ENCODE measurements at regions not wholly inside any gene's neighbourhood (a gene's known extent, or its start where the extent isn't known, plus 50 kb on each side); places are given as distances from the start of the nearest gene placed in this dataset.
A peak's percentile ranks its signal among the peaks of the same experiment; 100 is the strongest.

DNA sequence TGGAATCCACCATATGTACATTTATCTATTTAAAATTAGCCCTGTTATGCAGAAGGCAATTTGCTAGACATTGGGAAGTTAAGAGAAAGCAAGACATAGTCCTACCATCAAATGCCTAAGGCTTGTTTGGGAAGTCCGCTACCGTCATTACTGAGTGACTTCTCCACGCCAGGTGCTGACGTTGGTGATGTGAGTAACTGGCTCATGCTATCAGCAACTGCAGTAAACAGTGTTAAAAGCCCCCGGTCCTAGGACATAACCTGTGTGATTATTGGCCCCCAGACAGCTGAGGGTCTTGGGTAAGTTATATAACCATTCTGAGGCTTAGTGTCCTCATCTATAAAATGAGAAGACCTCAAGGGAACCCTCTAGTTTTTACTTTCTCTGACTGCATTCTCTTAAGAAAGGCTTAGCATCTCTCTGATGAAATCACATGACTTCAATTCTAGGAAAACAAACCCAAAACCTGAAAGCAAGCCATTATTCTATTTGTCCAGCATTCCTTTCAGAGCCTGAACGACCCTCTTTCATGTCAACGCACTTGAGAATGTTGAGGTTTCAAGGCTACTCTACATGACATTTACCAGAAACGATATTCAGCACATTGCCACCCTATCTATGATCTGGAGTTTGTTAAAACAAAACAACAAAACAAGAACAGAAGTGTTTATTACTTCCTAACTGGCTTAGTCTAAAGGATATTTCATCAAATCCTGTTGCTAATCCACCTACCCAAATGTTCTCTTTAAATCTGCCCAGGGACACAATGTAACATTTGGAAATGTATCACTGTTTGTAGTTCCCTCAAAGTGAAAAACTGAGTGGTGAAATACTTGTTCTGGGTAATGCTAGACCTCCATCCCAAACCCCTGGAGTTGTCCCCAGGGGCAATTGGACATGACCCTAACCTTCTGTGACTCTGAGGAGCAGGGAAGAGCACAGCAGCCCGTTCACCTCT lies 133.8 kb downstream of the BTBD3 start:
- no peak for TF ChIP-seq POLR2A (IDR thresholded peaks at IDR 0.05)
- no peak for TF ChIP-seq CTCF (IDR thresholded peaks at IDR 0.05)
- ATAC-seq, result peak; percentile 60
- 76 to 78% methylated on average over 9 of the region's 9 CpGs for WGBS, 2 donors
- Histone ChIP-seq H3K27me3 (no peaks in the 10 kb centered on the region), H3K36me3 (replicated peaks in 1 of 2; ENCODE audit: insufficient read depth in 1 of 2, low read depth in 2 of 2) (no peaks in the 10 kb centered on the region), H3K27ac (no peak overlapping the region), H3K9me3 (no peaks in the 10 kb centered on the region), H3K4me3 (no peak overlapping the region), H3K4me1 (no peaks in the 10 kb centered on the region)
- DNase-seq, result no peak
- intact Hi-C loops (cut with DNase I), result no loop called here

DNA sequence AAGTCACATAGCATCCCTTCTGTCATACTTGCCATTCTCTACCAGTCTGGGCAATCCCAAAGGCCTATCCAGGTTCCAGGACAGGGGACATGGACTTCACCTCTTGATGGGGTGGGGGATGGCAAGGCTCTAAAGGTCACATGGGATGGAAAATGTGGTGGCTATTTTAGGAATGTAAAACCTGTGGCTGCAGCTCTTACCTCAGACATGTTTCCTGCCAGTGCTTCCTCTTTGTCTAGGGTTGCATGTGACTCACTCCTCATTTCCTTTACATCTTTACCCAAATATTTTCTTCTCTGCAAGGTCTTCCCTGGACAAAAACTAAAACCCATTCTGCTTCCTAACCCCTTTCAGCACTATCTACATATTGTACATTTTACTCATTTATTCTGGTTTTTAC lies 135.7 kb downstream of the BTBD3 start:
- intact Hi-C loops (cut with DNase I), result no loop called here
- peak; percentile 24 for ATAC-seq
- Histone ChIP-seq H3K27me3 (no peaks in the 10 kb centered on the region), H3K4me3 (no peak overlapping the region), H3K36me3 (replicated peaks in 1 of 2; ENCODE audit: insufficient read depth in 1 of 2, low read depth in 2 of 2) (no peaks in the 10 kb centered on the region), H3K9me3 (no peaks in the 10 kb centered on the region), H3K27ac (no peak overlapping the region), H3K4me1 (no peaks in the 10 kb centered on the region)
- peak in 1 of 4 donors; percentile 20 for DNase-seq
- no peak for TF ChIP-seq CTCF (IDR thresholded peaks at IDR 0.05)
- TF ChIP-seq POLR2A (IDR thresholded peaks at IDR 0.05), result no peak

DNA sequence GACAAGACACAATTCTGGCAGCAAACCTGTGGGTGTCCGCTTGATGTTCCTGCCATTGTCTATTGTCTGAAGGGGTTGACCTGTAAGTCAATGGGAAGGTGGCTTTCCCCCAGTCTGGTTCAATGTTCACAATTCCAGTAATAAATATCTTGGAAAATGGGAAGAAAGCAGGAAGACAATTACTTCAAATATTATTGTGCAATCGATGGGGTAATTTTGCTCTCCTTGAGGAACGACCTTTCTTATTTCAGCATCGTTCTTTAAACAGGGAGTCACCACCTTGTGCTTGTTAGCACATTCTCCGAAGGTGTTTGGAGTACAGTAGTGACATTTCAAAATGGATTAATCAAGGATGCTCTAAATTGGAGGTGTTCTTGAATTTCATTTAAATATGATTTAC lies 136.9 kb downstream of the BTBD3 start:
- intact Hi-C loops (cut with DNase I), result no loop called here
- no peak for ATAC-seq

GRCh38 chr20:12055161-12055560 lies 137.5 kb downstream of the BTBD3 start:
- intact Hi-C loops (cut with DNase I), result no loop called here
- no peaks in the 10 kb centered on the region for H3K4me1 ChIP-seq
- H3K27me3 ChIP-seq, result no peaks in the 10 kb centered on the region
- WGBS, 2 donors, result 69 to 97% methylated on average over 3 of the region's 3 CpGs
- no peaks in the 10 kb centered on the region for H3K9me3 ChIP-seq
- TF ChIP-seq CTCF (IDR thresholded peaks at IDR 0.05), result no peak
- no peak for TF ChIP-seq POLR2A (IDR thresholded peaks at IDR 0.05)
- ATAC-seq (no peak), DNase-seq (no peak)
- H3K4me3 ChIP-seq, result no peak overlapping the region
- no peak overlapping the region for H3K27ac ChIP-seq
- no peaks in the 10 kb centered on the region for H3K36me3 ChIP-seq (replicated peaks in 1 of 2; ENCODE audit: insufficient read depth in 1 of 2, low read depth in 2 of 2)

More for the DNA sequence above, 136.9 kb downstream of the BTBD3 start:
- H3K27me3 ChIP-seq, result no peaks in the 10 kb centered on the region
- no peaks in the 10 kb centered on the region for H3K4me1 ChIP-seq
- H3K27ac ChIP-seq, result no peak overlapping the region
- no peaks in the 10 kb centered on the region for H3K36me3 ChIP-seq (replicated peaks in 1 of 2; ENCODE audit: insufficient read depth in 1 of 2, low read depth in 2 of 2)
- WGBS, 2 donors, result 84 to 94% methylated on average over 5 of the region's 5 CpGs
- no peak overlapping the region for H3K4me3 ChIP-seq
- no peak for TF ChIP-seq POLR2A (IDR thresholded peaks at IDR 0.05)
- no peak for TF ChIP-seq CTCF (IDR thresholded peaks at IDR 0.05)
- no peaks in the 10 kb centered on the region for H3K9me3 ChIP-seq
- DNase-seq, result no peak

- no peak overlapping the region for H3K4me3 ChIP-seq
- H3K36me3 ChIP-seq (replicated peaks in 1 of 2; ENCODE audit: insufficient read depth in 1 of 2, low read depth in 2 of 2), result no peaks in the 10 kb centered on the region
- DNase-seq (no peak), ATAC-seq (no peak)
- WGBS, 2 donors, result 44 to 68% methylated on average over 2 of the region's 2 CpGs
- no peaks in the 10 kb centered on the region for H3K9me3 ChIP-seq
- no peak overlapping the region for H3K27ac ChIP-seq
- intact Hi-C loops (cut with DNase I), result no loop called here
- TF ChIP-seq CTCF (IDR thresholded peaks at IDR 0.05) (no peak), POLR2A (IDR thresholded peaks at IDR 0.05) (no peak)
- no peaks in the 10 kb centered on the region for H3K4me1 ChIP-seq
- H3K27me3 ChIP-seq, result no peaks in the 10 kb centered on the region
These were observed 139.1 kb downstream of the BTBD3 start for GRCh38 chr20:12056839-12057238.

Data from body of pancreas (tissue), 4 donors.